RKO (cell line): ENCODE measurements at regions not wholly inside any gene's neighbourhood (a gene's known extent, or its start where the extent isn't known, plus 50 kb on each side); places are given as distances from the start of the nearest gene placed in this dataset.

Source experiments
- DNase-seq: peaks from one replicate; pipeline ENCODE4 v3.0.0-alpha.2; 2016; ENCODE audit warnings: low spot score

- DNase-seq, result no peak
Measured at GRCh38 chr3:159934216-159934615, 54.4 kb upstream of the IL12A start.

- DNase-seq, result no peak
Measured at GRCh38 chr3:159936541-159936940, 52.1 kb upstream of the IL12A start.

GRCh38 chr3:159937561-159938166 is 51.0 kb upstream of the IL12A start:
- no peak for DNase-seq

GRCh38 chr3:159938714-159939113 is 49.9 kb upstream of the IL12A start:
- DNase-seq, result no peak
